C4-2B (cell line): ENCODE measurements at regions not wholly inside any gene's neighbourhood (a gene's known extent, or its start where the extent isn't known, plus 50 kb on each side); places are given as distances from the start of the nearest gene placed in this dataset.

Source experiments
- ZFX ChIP-seq: fragments of 450-650 bp; IDR thresholded peaks from 2 replicates; pipeline ENCODE4 v1.6.1; 2017
- TF ChIP-seq, protein P1 (sequence below): fragments of 450-650 bp; conservative IDR thresholded peaks from 2 replicates; pipeline ENCODE4 v1.5.1; 2017; ENCODE audit warnings: mild to moderate bottlenecking

DNA sequence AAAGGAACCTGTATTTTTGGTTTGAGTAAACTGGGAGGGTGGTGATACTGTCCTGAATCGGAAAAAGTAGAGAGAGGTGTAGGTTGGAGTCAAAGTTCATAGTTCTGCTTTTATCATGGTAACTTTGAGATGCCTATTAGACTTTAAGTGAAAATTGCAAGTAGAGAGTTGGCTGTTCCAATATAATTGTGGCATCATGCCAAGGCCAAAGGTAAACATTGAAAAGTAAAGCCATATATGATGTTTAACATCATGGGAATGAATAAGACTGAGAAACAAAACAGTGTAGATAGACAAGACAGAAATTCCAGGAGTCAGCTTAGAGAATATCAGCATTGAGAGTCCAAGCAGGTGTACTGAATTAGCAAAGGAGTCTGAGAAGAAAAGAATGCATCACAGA lies 570.9 kb downstream of the HTR7 start:
- no peak for TF ChIP-seq ZFX
- TF ChIP-seq, protein P1, sequence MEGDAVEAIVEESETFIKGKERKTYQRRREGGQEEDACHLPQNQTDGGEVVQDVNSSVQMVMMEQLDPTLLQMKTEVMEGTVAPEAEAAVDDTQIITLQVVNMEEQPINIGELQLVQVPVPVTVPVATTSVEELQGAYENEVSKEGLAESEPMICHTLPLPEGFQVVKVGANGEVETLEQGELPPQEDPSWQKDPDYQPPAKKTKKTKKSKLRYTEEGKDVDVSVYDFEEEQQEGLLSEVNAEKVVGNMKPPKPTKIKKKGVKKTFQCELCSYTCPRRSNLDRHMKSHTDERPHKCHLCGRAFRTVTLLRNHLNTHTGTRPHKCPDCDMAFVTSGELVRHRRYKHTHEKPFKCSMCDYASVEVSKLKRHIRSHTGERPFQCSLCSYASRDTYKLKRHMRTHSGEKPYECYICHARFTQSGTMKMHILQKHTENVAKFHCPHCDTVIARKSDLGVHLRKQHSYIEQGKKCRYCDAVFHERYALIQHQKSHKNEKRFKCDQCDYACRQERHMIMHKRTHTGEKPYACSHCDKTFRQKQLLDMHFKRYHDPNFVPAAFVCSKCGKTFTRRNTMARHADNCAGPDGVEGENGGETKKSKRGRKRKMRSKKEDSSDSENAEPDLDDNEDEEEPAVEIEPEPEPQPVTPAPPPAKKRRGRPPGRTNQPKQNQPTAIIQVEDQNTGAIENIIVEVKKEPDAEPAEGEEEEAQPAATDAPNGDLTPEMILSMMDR: no peak
